ENCODE measurements at regions not wholly inside any gene's neighbourhood (a gene's known extent, or its start where the extent isn't known, plus 50 kb on each side); places are given as distances from the start of the nearest gene placed in this dataset.

GRCh38 chr5:155082401-155082800, 68.8 kb downstream of the KIF4B start:
- in situ Hi-C loops (cut with HindIII; ENCODE audit: low sequenced_read_pairs) = no loop called here
- H3K4me3 ChIP-seq (ENCODE audit: low read depth, low read length) = no peak overlapping the region
- TF ChIP-seq, protein P1, sequence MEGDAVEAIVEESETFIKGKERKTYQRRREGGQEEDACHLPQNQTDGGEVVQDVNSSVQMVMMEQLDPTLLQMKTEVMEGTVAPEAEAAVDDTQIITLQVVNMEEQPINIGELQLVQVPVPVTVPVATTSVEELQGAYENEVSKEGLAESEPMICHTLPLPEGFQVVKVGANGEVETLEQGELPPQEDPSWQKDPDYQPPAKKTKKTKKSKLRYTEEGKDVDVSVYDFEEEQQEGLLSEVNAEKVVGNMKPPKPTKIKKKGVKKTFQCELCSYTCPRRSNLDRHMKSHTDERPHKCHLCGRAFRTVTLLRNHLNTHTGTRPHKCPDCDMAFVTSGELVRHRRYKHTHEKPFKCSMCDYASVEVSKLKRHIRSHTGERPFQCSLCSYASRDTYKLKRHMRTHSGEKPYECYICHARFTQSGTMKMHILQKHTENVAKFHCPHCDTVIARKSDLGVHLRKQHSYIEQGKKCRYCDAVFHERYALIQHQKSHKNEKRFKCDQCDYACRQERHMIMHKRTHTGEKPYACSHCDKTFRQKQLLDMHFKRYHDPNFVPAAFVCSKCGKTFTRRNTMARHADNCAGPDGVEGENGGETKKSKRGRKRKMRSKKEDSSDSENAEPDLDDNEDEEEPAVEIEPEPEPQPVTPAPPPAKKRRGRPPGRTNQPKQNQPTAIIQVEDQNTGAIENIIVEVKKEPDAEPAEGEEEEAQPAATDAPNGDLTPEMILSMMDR (IDR thresholded peaks at IDR 0.05; ENCODE audit: low read depth, low read length) = no peak
- peak; percentile 50 for DNase-seq (ENCODE audit: low read depth, low spot score)

DNA sequence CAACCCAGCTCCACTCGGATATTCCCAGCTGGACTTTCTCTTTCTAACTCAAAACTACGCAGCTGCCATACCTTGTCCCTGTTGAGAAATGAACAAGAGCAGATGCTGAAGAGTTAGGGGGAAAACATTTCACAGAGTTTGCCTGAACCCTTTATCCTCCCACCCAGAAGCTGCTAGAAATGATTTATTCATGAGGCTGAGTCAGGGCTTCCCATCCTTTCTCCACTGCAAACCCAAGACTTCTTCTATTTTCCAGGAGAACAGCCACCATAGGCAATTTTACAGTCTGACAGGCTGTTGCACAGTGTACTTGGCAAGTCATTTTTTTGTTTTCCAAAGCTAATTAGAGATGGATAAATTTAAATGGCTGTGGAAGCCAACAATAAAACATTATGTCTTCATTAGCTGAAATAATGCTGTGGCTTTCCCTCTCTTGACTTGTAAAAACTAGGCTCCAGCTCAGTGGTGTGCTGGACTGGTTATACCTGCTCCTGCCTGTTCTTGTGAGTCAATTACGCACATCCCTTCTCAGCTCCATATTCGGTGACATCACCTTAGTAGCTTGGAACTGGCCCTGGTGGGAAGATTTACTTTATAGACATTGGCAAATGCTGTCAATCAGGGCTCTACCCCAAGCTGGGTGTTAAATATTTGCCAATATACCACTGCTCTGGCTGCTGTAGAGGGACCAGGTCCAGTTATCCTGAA, 71.9 kb downstream of the KIF4B start:
- TF ChIP-seq, protein P1 (IDR thresholded peaks at IDR 0.05; ENCODE audit: low read depth, low read length) = no peak
- DNase-seq (ENCODE audit: low read depth, low spot score) = no peak
- in situ Hi-C loops (cut with HindIII; ENCODE audit: low sequenced_read_pairs) = no loop called here
- no peak overlapping the region for H3K4me3 ChIP-seq (ENCODE audit: low read depth, low read length)

DNA sequence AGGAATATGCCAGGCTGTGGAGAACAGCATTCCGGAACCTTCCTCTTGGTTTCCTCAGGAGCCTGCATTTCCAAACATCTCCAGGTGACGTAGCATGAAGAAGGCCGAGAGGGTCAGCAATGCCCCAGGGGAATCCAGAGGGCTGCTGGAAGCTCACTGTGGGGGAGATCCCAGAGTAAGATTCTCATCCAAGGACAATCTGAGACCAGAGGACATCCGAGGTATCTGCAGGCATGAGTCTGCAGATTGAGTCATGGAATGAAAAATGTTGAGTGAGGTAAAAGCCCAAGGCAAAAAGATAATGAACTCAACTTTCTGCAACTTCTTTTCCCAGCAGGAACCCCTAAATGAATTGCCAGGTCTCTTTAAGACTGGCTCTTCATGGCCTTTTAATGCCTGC, 73.5 kb downstream of the KIF4B start:
- in situ Hi-C loops (cut with HindIII; ENCODE audit: low sequenced_read_pairs) = no loop called here
- no peak overlapping the region for H3K4me3 ChIP-seq (ENCODE audit: low read depth, low read length)
- TF ChIP-seq, protein P1 (IDR thresholded peaks at IDR 0.05; ENCODE audit: low read depth, low read length) = no peak
- DNase-seq (ENCODE audit: low read depth, low spot score) = no peak

DNA sequence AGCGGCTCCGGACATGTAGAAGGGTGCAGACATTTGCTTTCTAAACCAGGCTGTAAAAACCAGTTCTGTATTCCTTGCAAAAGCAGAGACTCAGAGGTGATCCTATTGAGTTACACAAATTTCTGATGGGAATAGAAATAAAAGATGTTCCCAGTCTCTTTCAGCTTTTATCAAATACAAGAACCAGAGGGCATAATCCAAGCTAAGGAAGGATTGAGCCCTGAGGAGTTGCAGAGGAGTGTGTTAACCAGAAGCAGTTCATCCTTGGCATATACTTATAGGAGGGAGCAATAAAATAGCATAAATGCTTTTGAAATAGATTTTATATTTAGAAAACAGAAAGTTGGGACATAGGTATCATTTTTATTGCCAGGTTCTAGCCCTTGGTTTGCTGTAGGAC, 75.3 kb downstream of the KIF4B start:
- TF ChIP-seq, protein P1 (IDR thresholded peaks at IDR 0.05; ENCODE audit: low read depth, low read length) = no peak
- in situ Hi-C loops (cut with HindIII; ENCODE audit: low sequenced_read_pairs) = no loop called here
- no peak for DNase-seq (ENCODE audit: low read depth, low spot score)
- H3K4me3 ChIP-seq (ENCODE audit: low read depth, low read length) = no peak overlapping the region

DNA sequence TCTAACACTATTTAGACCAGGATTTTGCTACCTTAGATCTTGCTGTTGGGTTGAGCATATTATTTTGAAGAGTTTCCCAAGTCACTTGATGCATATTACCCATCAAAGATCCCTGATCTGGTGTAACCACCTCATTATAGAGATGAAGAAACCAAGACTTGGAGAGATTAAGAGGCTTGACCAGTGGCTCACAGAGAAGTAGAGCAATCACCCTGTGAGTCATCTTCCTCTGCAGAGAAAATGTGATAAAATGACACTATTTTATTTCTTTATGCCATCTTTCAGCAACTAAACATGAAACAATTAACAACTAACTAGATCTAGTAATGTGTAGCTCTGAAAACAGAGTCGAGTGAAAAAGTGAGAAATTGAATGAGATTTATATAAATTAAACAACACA, 76.1 kb downstream of the KIF4B start:
- in situ Hi-C loops (cut with HindIII; ENCODE audit: low sequenced_read_pairs) = no loop called here
- DNase-seq (ENCODE audit: low read depth, low spot score) = no peak
- TF ChIP-seq, protein P1 (IDR thresholded peaks at IDR 0.05; ENCODE audit: low read depth, low read length) = no peak
- H3K4me3 ChIP-seq (ENCODE audit: low read depth, low read length) = no peak overlapping the region

DNA sequence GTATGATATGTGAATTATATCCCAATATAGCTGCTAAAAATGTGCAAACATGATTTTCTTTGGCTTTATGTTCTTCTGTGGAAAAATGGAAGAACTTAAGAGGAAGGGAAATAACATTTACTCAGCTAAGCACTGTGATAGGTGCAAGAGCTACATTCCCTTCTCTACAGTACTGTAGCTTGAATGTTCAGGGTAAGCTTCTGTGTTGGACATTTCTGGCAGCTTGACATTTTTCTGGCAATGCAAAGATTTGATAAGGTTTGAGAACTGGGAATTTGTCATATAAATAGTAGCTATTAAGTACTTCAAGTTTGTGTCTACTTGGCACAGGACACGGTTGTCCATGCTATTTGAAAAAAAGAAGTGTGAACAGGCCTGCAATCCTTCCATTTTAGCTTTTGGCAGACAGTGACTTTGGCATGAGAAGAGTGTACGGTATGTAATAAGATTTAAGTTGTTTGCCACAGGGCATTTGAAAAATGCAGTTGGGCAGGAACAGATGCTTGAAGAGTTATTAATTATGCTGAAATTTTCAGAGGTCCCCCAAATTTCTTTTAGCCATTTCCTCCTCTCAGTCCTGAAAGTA, 77.6 kb downstream of the KIF4B start:
- DNase-seq (ENCODE audit: low read depth, low spot score) = no peak
- TF ChIP-seq, protein P1 (IDR thresholded peaks at IDR 0.05; ENCODE audit: low read depth, low read length) = no peak
- in situ Hi-C loops (cut with HindIII; ENCODE audit: low sequenced_read_pairs) = no loop called here
- no peak overlapping the region for H3K4me3 ChIP-seq (ENCODE audit: low read depth, low read length)
